AG09309 (cell line): ENCODE measurements at regions not wholly inside any gene's neighbourhood (a gene's known extent, or its start where the extent isn't known, plus 50 kb on each side); places are given as distances from the start of the nearest gene placed in this dataset.

Source experiments
- DNase-seq: peaks from one replicate; pipeline ENCODE4 v3.0.0-alpha.2; 2010; ENCODE audit warnings: low read depth
- H3K4me3 ChIP-seq: 2 replicates; pipeline ENCODE4 v1.5.1; 2011; ENCODE audit warnings: mild to moderate bottlenecking, low read depth, low read length, moderate library complexity; ENCODE audit not compliant: control insufficient read depth
- TF ChIP-seq, protein P1 (sequence below): IDR thresholded peaks from 2 replicates; pipeline ENCODE4 v1.5.1; 2011; ENCODE audit warnings: mild to moderate bottlenecking, low read depth, low read length, inconsistent platforms; ENCODE audit not compliant: insufficient read depth, control insufficient read depth; ENCODE audit errors: missing control alignments

DNA sequence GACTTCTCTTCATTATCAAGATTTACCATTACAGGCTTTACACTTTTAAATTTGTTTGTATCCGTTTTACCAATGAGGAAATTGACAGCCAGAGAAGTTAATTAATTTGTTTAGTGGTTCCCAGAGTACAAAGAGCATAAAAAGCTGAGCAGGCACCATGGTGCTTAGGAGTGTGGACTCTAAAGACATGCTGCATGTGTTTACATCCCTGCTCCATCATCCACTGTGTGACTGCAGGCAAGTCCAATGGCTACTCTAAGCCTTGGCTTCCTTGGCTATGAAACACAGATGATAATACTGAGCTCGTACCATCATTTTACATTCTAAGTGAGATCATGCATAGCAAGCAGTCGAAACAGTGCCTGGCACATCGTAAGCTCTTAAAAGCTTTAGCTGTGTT lies 108.0 kb upstream of the SLC35G4 start:
- no peak for DNase-seq
- TF ChIP-seq, protein P1, sequence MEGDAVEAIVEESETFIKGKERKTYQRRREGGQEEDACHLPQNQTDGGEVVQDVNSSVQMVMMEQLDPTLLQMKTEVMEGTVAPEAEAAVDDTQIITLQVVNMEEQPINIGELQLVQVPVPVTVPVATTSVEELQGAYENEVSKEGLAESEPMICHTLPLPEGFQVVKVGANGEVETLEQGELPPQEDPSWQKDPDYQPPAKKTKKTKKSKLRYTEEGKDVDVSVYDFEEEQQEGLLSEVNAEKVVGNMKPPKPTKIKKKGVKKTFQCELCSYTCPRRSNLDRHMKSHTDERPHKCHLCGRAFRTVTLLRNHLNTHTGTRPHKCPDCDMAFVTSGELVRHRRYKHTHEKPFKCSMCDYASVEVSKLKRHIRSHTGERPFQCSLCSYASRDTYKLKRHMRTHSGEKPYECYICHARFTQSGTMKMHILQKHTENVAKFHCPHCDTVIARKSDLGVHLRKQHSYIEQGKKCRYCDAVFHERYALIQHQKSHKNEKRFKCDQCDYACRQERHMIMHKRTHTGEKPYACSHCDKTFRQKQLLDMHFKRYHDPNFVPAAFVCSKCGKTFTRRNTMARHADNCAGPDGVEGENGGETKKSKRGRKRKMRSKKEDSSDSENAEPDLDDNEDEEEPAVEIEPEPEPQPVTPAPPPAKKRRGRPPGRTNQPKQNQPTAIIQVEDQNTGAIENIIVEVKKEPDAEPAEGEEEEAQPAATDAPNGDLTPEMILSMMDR: no peak
- H3K4me3 ChIP-seq: no peak overlapping the region

DNA sequence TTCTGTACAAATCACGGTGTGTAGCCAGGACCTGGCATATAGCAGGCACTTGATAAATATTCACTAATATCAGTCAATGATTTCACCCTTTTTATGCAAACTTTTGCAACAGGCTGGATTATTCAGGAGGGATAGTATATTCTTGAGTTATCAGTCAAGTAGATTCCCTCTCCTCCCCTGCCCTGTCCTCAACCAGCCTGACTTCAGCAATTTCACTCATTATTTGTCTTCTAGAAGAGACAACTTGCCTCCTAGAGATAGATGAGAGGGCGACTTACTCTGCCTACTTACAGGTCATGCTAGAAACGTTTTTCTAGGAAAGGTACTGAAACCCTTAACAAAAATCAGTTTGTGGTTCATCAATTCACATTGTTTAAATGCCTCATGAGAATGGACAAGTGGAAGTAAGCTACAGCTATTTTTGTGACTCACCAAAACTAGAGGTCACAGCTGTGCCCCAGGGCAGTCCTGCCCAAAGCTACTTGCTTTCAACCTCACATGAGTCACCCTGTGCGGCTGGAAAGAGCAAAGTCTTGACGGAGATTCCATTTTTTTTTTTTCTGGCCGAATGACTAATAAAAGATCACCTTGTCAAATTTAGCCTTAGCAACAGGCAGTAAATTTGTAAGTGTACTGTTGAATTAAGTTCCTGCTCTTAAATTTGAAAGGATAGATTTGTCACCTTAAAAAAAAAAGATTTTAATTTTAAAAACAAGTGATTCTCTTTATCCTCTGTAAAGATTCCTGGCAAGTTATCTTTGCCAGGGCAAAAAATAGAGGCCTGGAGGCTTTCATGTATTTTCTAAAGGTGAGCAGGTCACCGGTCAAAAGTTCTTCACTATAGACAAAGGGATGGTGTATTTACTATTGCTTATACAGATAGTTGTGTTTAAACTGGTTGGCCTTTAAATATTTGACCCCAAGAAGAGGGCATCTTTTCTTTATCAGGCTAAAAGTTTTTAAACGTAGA lies 109.0 kb upstream of the SLC35G4 start:
- no peak overlapping the region for H3K4me3 ChIP-seq
- TF ChIP-seq, protein P1: no peak
- DNase-seq: peak; percentile 96

DNA sequence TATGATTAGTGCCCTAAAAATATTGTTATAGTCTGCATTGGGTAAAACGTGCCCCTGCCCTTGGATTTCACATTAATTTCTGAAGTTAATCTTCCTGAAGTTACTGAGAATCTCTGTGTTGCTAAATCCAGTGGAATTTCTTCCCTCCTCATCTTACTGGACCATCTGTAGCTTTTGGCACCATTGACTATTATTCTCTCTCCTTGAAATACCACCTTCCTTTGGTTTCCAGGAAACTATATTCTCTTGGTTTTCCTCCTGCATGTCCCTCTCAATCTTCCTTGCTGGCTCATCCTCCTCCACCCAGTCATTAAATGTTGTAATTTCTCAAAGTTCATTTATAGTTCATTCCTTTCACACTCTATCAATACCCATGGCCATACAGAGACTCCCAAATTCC lies 110.6 kb upstream of the SLC35G4 start:
- H3K4me3 ChIP-seq: no peak overlapping the region
- no peak for DNase-seq
- TF ChIP-seq, protein P1: no peak

DNA sequence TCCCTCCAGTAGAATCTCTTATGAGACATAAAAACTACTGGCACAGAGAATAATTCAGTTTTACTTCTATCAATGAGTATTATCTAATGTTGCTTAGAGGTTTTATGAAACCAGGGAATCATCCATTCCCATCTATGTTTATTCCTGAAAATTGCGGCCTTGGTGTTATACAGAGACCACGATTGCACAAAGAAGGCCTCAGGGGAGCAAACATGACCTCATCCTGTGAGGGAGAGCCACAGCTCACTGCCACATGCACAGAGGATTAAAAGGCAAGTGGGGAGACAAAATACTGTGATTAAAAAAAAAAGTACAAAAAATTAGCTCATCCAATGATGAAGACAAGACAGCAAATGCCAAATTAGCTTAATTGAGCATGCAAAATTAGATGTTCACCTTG lies 111.8 kb upstream of the SLC35G4 start:
- DNase-seq: no peak
- H3K4me3 ChIP-seq: no peak overlapping the region
- TF ChIP-seq, protein P1: no peak

DNA sequence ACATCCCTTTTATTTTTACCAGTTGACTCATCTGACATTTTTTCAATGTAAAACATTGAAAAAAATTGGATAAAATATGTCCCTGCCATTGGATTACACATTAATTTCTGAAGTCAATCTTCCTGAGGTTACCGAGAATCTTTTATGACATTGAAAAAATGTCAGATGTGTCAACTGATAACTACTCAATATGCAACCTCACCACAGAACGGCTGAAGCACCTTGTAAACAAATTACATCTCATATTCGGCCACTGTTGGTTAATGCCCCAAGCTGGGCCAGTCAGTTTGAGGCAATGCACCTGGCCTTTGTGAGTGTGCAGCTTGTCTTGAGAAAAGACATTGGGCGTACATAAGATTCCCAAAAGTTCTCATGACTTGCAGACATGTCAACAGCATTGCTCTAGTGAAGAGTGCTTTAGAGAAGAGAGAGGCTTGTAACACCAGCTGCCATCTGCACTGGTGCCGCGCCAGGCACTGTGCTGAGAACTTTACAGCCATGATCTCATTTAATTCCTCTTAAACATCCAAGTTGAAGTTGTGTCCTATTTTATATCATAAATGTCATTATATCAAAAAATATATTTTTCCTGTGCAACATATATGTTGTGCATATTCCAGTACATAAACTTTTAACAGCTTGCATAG lies 112.7 kb upstream of the SLC35G4 start:
- TF ChIP-seq, protein P1: no peak
- DNase-seq: no peak
- no peak overlapping the region for H3K4me3 ChIP-seq

DNA sequence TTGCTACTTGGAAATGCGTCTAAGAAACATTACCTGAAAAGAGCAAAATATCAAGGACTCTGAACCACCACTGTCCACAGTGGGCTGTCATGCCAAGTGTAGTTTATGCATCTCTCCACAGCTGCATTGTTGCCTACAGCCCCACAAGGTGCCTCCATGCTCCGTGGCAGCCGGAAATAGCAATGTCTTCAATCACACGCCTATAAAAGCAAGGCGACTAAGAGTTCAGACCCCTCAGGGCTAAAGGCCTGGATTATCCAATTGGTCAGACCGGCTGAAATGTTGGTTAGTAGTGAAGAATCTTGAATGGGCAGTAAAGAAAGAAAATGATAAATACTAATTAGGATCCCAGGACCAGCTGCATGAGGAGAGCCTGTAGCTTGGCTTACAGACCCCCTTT lies 114.0 kb upstream of the SLC35G4 start:
- no peak for DNase-seq
- no peak overlapping the region for H3K4me3 ChIP-seq
- TF ChIP-seq, protein P1: no peak
